ENCODE measurements at regions not wholly inside any gene's neighbourhood (a gene's known extent, or its start where the extent isn't known, plus 50 kb on each side); places are given as distances from the start of the nearest gene placed in this dataset.

GRCh38 chr5:84589926-84590325 lies 205.2 kb upstream of the EDIL3 start (continued):
- no peak for TF ChIP-seq TAF1 (IDR thresholded peaks at IDR 0.05; ENCODE audit: low read depth, low read length)
- no peak for TF ChIP-seq JUN (IDR thresholded peaks at IDR 0.05; ENCODE audit: low read depth, low read length)
- TF ChIP-seq TEAD4 (IDR thresholded peaks at IDR 0.05; ENCODE audit: low read depth, low read length), result no peak
- no peak for TF ChIP-seq HDAC6 (IDR thresholded peaks at IDR 0.05; ENCODE audit: low read depth, low read length)
- no peak for TF ChIP-seq TCF12 (IDR thresholded peaks at IDR 0.05; ENCODE audit: low read depth, low read length)
- TF ChIP-seq BCL11A (IDR thresholded peaks at IDR 0.05; ENCODE audit: low read depth in 2 of 2, low read length in 2 of 2), result no peak
- TF ChIP-seq NRF1 (IDR thresholded peaks at IDR 0.05; ENCODE audit: low read depth, low read length), result no peak

Measured in H1 (cell line).